Inflammatory macrophage treated with lipopolysaccharide for 1 hour (primary cell): ENCODE measurements at regions not wholly inside any gene's neighbourhood (a gene's known extent, or its start where the extent isn't known, plus 50 kb on each side); places are given as distances from the start of the nearest gene placed in this dataset.

Experiments
- DNase-seq, 2 donors: peaks; one replicate each; pipeline ENCODE4 v3.0.0-alpha.2; 2020 to 2022

DNA sequence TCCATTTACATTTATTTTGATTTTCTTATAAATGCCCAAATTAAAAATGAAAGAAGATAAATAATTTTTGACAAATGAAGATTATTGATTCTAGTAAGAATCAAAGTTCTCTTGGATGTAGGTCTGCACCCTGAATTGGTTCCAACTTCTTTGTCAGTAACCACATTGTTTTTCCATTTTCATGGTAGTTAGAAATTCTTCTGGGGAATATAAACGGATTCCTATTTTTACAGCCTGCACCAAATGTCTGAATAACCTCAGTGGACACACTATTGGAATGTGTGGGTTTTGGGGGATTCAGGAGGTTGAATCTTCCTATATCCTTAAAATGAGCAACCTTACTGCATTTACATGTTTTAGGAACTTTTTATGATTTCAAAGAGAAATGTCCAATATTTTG, 1085.3 kb upstream of the MAP3K7 start:
- DNase-seq = no peak

DNA sequence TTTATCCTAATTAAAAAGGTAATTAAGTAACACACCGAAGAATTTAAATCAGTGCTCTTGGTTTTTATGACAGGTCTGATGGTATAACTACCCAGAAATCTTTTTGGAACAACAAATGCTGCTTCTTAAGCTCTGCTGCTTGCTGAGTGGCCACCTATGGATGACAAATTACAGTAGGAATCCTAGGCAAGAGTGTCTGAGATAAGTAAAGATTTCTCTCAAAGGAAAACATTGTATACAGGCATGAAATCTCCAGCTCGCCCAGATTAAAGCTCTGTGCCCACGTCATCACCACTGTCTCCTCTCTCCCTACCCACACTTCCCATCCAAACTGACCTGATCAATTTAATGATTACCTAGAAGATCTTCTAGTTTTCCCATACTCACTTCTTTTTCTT, 1083.0 kb upstream of the MAP3K7 start:
- DNase-seq = no peak

DNA sequence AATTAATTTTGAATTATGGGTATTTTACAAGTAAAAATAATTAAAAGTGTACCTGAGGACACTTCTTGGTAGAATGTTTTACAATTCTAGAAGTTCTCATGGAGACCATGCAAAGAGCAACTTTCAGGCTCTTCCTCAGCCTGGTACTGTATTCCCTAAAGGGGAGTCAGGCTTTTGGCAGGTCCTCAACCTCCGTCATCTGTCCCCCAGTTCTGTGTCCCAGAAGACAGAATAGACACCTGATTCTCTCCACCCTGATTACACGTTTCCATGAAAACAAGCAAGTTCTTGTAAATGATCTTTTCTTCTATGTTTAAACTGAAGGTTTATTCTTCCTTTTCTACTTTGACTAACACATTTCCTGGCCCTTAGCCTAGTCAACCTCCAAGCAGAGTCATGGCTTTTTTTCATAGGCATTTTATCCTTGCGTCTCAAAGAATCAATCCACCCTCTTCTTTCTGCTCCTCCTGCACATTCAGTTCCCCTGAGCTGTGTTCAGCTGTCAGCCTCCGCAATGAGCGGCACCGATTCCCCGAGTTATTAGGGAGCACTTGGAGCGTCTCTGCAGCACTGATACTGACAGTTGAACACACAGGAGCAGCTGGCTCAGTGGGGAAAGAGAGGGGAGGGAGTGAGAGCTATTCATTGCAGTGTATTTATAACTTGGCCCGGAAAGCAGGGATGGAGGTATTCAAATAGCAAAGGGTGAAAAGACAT, 1082.4 kb upstream of the MAP3K7 start:
- no peak for DNase-seq

DNA sequence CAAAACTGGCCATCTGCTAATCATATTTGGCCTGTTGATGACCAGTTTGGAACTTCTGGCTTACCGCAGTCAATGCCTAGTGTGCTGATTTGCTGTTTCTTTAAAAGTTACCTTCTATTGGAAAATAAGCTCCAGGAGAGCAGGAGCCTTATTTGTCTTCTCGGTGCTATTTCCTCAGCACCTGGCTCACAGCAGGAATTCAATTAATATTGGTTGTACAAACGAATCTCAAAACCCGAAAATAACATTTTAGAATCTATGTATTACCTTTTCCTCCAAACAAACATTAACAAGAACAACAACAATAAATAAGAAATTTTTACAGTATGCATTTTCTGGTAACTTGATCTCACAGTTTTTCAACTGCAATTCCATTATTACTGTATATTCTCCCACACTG, 1080.7 kb upstream of the MAP3K7 start:
- no peak for DNase-seq

DNA sequence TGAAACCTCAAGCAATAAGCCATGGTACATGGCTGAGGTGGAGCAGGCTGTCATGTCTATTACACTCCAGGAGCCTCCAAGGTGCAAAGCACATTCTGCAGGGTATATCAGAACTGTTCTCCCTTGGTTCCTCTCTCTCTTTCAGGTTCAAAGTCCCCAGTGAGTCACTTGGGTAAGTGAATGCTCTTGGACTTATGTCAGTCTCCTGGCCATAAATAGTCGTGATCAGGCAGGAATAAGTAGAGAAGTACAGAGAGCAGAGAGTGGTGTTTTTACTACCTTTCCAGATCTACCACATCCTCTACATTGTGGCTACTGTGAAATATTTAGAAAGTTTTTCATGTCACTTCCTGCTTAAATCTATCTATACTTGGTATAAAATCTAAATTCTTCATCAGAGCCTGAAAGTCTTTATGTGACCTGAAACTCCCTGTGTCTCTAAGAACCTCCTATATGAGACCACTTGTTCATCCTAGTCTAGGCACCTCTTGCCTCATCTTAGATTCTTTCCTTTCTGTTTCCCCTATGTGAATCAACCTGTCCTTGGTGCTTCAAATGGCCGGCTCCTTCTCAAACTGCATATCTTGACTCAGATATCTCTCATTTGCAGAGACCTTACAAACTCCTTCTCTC, 1077.6 kb upstream of the MAP3K7 start:
- DNase-seq = no peak

DNA sequence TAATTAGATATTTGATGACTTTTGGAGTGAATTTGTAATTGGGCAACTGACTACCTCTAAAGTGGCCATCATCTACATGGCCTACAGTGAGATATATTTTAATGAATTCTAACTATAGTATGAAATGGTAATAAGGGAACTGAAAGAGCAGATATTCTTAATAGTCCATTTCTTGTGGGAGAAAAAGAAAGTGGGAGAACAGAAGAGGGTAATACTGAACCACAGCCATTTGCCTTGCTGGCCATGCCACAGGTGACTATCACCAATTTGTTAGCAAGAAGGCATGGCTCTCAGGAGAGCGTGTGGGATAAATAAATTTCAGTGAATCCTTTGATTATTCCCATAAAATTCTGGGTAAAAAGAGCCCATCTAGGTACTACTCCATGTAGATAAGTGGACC, 1074.0 kb upstream of the MAP3K7 start:
- no peak for DNase-seq

DNA sequence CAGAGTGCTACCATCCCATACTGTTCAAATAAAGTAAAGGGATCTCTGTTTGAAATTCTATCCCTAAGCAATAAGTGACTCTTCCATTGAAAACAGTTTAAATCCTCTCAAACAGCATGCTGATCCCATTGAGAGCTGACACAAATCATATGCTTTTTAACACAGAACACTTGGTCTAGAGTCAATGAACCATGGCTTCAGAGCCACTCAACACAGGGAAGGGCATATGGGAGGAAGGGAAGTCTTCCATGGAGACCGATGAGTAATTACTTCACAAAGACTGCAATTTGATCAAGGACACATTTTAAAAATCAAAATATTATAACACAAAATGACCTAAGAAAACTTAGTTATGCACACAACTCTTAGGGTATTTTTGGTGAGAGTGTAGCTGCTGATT, 1073.0 kb upstream of the MAP3K7 start:
- no peak for DNase-seq

DNA sequence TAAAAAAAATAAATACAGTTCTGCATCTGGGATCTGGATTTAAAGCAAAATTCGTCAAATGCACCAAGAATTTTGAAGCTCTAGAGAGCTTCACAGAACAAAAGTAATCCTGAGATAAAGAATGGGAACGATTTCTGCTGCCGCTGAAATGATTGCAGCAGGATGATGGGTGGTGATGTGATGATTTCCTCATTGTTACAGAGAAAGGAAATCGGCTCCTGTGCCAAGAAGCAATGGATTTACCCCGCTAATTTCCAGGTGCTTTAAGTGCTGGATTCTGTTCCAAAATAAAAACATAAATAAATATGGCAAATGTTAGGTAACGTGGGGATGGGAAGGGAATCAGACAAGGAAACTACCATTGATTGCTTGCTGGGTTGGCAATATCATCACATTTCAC, 1067.9 kb upstream of the MAP3K7 start:
- DNase-seq = no peak

DNA sequence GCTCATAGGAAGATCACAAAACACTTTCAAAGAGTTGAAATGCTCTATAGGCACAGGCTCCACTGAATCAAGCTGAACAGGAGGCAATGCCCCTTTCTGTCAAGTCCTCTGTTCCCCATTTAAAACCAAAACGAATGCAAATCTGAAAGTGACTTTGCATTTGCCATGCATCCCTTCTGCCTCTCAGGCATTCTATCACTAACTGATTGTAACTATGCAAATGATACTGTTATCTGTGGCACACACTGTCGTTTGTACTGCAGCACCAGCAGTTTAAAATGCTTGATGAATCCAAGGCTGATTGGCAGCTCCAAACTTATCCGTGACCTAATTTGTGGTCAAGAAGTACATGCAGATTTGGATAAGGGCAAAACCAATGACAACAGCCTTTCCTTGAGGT, 1067.5 kb upstream of the MAP3K7 start:
- DNase-seq = no peak

DNA sequence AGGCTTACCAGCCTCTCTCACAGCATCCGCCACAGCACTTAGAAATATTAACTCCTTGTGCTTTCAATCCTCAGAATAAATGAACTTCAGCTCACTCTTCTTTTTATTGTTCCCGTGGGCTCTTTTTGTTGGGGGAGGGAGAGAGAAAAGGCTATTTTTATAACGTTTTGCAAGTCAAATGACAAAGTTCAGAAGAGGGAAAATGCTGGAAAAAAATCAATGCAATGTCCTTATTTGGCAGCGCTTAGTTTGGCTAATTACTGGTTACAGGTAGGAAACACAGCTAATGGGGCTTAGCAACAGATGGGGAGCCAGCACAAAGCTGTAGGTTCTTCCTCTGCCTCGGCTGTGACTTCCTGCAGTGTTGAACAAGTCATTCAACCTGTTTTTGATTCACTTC, 1067.0 kb upstream of the MAP3K7 start:
- no peak for DNase-seq

DNA sequence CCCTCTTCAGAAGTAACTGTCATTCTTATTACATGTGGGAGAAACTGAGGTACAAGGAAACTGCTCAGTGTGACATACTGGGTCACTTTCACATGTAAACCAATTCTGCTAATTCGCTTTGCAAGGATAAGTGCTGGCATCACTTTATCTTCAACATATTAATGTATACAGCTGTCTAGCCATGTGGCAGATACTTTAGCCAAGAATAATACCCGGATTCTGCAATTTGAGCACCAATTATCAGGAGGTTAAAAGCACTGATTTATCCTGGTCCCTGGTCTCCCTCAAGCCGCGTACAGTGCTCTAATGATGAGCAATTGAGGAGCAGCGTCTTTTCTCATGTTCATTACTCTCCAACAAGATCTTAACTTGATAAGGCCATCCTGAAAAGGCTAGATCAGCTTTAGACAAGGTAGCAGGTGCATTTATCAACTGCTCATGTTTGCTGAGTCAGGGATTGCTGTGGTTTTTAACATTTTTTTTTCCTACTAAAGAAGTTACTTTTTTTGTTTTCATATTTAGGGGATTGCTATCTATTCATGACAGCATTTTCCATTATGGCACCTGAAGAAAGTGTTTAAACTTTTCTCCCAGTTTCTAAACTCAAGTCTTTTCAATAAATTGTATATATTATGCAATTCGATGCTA, 1066.3 kb upstream of the MAP3K7 start:
- no peak for DNase-seq

DNA sequence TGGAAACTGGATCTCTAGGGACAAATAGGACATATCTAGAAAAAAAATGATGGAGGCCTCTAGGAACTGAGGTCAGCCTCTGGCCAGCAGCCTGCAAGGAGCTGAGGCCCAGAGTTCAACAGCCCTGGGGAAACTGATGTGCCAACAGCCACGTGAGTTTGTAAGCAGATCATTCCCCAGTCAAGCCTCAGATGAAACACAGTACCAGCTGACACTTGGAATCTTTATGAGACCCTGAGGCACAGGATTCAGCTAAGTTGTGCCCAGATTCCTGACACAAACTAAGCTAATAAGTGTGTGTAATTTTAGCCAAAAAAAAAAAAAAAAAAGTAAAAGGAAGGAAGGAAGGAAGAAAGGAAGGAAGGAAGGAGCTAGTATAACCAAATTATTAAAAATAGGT, 1059.8 kb upstream of the MAP3K7 start:
- no peak for DNase-seq

DNA sequence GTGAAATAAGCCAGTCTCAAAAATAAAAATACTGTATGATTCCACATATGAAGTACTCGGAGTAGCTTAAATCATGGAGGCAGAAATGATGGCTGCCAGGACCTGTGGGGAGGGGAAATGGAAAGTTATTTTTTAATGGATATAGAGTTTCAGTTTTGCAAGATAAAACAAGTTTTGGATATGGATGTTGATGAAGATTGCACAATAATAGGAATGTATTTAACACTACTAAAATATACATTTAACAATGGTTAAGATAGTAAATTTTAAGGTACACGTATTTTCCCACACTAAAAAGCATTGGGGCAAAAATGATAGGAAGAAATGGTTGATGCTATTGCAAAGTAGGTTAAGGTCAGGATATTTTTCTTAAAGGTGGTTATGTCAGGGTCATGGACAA, 1058.9 kb upstream of the MAP3K7 start:
- DNase-seq = no peak

DNA sequence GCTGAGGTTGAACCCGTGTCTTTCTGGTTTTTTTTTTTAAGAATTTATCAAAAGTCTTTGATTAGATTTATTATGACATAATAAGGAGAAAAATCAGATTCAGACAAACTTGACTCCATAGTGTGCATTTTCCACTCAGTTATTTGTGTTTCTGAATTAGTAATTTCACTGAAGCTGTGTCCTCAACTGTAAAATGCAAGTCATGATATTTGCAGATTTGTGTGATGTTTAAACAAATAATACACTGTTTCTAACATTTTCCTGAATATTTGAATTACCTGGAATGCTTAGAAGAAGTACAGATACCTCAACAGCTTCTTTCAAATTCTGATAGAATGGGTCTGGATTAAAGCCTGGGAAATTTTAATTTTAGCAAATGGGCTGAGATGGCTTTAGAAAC, 1050.3 kb upstream of the MAP3K7 start:
- DNase-seq = no peak

DNA sequence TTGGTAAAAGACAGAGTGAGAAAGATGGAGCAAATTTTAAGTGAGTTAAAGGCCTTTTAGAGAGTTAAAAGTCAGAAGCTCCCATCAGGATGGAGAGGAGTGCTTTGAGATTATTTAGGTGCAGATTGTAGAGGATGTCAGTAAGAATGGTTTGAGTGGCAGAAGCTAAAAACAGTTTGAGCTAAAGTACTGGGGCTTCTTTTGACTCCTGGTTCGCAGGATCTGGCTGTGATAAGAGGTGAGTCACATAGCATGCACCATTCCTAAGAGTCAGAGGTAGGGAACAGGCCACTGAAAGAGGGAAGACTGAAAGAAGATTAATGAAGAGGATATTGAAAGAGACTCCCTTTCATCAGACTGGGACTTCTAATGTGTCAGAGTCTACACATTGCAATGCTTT, 1047.9 kb upstream of the MAP3K7 start:
- DNase-seq = no peak

DNA sequence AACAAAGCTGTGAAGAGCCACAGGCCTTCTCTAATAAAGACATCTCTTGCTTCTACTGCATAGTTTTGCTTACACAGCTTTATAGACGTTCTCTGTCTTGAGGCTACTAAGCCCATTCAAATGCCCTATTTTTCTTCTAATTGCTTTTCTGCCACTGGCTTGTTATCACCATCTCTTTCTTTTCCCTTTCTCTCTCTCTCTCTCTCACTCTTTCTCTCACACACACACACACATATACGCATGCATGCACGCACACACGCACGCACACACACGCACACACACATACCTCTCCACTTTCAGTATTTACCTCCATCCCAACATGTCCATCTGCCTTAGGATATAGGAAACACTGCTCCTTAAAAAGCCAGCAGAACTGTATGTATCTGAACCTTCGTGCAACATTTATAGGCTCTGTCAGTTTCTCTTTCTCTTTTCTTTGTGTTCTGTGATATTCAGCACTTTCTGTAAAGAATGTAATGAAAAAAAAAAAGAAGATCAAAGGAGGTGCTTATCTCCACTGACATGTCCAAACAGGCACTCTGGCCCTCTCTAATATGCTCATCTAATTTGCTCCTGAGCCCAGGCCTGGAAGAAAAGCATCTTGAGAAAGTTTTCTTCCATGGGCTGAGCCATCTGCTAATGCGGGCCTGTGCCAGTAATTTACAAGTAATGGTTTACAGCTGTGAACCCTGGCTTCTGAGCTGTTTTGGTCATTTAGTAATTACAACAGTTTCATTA, 1046.7 kb upstream of the MAP3K7 start:
- no peak for DNase-seq

DNA sequence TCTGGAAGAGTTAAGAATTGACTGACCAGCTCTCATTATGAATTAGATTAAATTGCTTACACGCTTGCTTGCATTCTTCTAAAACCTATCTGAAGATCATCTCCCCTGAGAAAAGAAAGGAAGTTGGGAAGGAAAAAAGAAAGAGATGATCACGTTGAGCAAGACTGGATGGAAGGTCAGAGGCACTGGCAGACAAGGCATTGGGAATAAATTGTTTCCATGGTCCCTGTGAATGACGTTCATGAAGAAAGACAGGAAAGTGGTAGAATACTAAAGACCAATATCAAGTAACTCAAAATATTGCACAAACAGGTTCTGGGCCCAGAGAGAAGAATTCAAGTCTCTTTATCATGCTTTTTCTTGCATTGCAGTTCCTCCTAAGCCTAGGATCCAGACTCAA, 1045.4 kb upstream of the MAP3K7 start:
- no peak for DNase-seq

DNA sequence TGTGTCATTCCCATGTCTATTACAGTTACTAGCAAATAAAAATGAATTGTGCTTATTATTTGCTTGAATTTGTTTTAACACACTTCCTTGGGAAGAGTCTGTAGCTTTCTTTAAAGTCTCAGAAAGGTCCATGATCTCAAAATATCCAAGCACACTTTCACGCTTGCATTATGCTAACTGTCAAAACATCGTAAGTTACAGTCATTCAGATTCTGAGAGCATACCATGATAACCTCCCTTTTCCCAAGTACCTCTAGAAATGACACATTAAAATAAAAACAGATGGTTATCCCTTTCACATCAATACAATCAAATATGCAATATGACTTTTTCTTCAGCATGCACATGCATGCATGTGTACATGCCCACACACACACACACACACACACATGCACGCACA, 1044.4 kb upstream of the MAP3K7 start:
- DNase-seq = no peak

DNA sequence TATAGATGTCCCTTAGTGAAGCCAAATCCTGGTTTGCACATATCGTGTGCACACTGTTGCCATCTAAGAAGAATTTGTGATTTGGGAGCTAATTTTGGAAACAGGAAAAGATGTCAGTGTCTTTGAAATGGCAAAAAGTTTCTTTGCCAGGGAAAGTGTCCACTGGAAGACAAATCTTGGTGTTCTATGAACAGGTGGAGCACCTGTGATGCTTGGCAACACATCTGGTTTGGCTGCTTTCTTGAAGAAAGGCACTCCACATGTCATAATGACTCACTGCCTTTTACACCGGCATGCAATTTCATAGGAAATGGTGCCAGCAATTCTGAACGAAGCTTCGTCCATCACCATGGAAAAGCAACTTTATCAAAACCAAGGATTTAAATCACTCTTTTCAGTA, 1040.0 kb upstream of the MAP3K7 start:
- no peak for DNase-seq

DNA sequence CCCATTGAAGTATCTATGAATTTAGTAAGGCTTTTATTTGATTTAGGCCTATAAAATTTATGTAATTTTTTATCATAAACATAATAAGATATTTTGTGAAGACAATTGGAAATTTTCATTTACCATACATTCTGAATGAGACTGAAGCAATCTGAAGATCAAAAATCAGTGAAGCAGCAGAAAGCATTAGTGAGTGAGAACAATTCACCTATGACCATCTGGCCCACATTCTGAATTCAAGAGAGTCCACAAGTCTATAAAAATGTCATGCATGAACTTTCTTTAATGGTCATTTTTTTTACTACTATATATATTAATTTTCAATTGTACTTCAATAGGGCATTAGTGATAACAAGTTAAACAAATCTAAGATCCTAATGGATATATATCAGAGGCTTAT, 1026.6 kb upstream of the MAP3K7 start:
- no peak for DNase-seq

DNA sequence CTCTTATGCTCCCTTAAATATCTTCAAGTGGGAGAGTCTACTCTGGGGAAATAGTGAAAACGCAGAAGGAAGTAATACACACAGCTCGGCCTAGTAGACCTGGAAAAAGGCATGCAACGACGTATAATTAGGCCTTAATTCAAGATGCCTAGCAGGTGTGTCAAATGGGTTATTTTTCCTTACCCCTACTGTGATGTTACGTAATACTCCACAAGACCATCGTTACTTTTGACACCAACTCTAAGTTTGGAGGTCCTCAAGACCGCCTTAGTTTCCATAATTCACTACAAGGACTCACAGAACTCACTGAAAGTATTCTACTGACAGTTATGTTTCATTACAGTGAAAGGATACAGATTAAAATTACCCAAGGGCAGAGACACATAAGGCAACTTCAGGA, 1024.3 kb upstream of the MAP3K7 start:
- DNase-seq = no peak

DNA sequence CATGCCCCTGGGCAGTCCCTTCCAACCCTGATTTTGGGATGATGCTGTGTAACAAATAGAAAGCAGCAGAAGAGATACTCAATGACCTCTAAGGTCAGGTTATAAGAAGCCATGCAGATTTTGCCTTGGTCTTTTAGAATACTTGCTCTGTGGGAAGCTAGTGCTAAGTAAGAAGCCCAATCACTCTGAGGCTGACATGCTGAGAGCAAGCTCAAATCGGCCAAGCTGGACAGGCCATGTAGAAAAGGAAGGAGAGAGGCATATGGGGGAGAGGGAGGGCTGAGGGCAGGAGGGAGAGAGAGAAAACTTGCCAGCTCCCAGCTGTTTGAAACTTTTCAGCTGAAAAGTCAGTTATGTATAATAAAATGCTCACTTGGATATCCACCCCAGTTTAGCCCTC, 1021.6 kb upstream of the MAP3K7 start:
- DNase-seq = no peak

DNA sequence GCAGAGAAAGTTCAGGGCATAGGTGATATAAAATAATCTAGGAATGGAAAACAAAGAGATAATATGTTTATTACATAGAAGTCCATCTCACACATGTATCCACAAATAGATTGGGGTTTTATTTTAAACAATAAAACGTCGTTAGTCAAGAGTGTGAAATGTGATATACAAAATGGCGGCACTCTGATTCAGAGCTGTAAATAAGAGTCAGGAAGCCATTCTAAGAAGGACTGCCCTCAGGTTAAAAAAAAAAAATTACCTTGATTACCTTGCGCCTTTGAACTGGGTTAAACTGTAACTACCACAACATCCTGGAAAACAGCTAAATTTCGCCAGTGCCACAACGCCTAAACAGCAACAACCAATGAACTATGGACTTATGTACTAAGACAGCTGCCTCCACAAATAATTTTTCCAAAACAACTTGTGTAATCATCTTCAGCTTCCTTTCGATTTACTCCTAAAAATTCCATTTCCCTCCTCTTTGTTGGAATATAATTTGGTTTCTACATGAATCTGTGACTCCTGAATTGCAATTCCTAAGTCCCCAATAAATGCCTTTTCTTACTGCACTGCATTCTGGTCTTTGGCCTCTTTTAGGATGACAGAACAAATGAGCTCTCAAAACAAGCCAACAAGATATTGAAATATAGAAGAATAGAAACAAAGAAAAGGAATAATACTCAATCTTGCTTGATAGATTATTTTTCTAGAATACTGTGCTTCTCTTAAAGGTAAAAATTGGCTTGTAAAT, 1019.5 kb upstream of the MAP3K7 start:
- no peak for DNase-seq
